ENCODE measurements at regions not wholly inside any gene's neighbourhood (a gene's known extent, or its start where the extent isn't known, plus 50 kb on each side); places are given as distances from the start of the nearest gene placed in this dataset.

- TF ChIP-seq, protein P1, sequence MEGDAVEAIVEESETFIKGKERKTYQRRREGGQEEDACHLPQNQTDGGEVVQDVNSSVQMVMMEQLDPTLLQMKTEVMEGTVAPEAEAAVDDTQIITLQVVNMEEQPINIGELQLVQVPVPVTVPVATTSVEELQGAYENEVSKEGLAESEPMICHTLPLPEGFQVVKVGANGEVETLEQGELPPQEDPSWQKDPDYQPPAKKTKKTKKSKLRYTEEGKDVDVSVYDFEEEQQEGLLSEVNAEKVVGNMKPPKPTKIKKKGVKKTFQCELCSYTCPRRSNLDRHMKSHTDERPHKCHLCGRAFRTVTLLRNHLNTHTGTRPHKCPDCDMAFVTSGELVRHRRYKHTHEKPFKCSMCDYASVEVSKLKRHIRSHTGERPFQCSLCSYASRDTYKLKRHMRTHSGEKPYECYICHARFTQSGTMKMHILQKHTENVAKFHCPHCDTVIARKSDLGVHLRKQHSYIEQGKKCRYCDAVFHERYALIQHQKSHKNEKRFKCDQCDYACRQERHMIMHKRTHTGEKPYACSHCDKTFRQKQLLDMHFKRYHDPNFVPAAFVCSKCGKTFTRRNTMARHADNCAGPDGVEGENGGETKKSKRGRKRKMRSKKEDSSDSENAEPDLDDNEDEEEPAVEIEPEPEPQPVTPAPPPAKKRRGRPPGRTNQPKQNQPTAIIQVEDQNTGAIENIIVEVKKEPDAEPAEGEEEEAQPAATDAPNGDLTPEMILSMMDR (IDR thresholded peaks at IDR 0.05) = no peak
- Histone ChIP-seq H3K9me3 (no peaks in the 10 kb centered on the region), H3K36me3 (no peaks in the 10 kb centered on the region), H3K27me3 (ENCODE audit: low read depth) (no peaks in the 10 kb centered on the region), H3K27ac (no peak overlapping the region), H3K4me3 (no peak overlapping the region), H3K4me1 (no peaks in the 10 kb centered on the region)
- DNase-seq (no peak), ATAC-seq (no peak)
- intact Hi-C loops (cut with DNase I) = no loop called here
Measured at GRCh38 chr18:29154758-29155725, 978.1 kb upstream of the CDH2 start.

GRCh38 chr18:29154196-29154757, 977.3 kb upstream of the CDH2 start:
- intact Hi-C loops (cut with DNase I) = no loop called here
- ATAC-seq = no peak

GRCh38 chr18:29153091-29153490, 976.2 kb upstream of the CDH2 start:
- Histone ChIP-seq H3K27ac (no peak overlapping the region), H3K4me3 (no peak overlapping the region), H3K36me3 (no peaks in the 10 kb centered on the region), H3K27me3 (ENCODE audit: low read depth) (no peaks in the 10 kb centered on the region), H3K9me3 (no peaks in the 10 kb centered on the region), H3K4me1 (no peaks in the 10 kb centered on the region)
- intact Hi-C loops (cut with DNase I) = no loop called here
- ATAC-seq (no peak), DNase-seq (peak; percentile 38)
- TF ChIP-seq, protein P1 (IDR thresholded peaks at IDR 0.05) = no peak

More at GRCh38 chr18:29154196-29154757, 977.3 kb upstream of the CDH2 start:
- no peaks in the 10 kb centered on the region for H3K9me3 ChIP-seq
- TF ChIP-seq, protein P1 (IDR thresholded peaks at IDR 0.05) = no peak
- DNase-seq = no peak
- H3K36me3 ChIP-seq = no peaks in the 10 kb centered on the region
- H3K27ac ChIP-seq = no peak overlapping the region
- H3K27me3 ChIP-seq (ENCODE audit: low read depth) = no peaks in the 10 kb centered on the region
- no peaks in the 10 kb centered on the region for H3K4me1 ChIP-seq
- H3K4me3 ChIP-seq = no peak overlapping the region

DNA sequence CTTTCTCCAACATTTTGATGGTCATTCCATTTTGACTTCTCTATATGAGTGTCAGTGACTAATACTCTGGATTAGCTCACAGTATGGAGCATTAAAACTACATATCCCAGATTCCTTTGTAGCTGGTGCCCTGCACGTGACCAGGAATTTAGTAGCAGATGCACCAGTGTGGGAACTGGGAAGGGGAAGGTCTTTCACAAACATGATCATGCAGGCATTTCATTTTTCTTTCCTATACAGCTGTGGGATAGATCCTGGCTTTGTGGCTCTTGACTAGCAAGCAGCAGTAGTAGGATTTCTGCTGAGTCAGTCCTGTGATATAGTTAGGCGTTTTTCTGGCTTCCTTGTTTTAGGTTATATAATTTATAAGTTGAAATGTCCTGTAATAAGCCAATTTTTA, 971.0 kb upstream of the CDH2 start:
- H3K27me3 ChIP-seq (ENCODE audit: low read depth) = no peaks in the 10 kb centered on the region
- no peaks in the 10 kb centered on the region for H3K9me3 ChIP-seq
- no peak for DNase-seq
- TF ChIP-seq, protein P1 (IDR thresholded peaks at IDR 0.05) = no peak
- H3K27ac ChIP-seq = no peak overlapping the region
- H3K4me3 ChIP-seq = no peak overlapping the region
- intact Hi-C loops (cut with DNase I) = no loop called here
- H3K36me3 ChIP-seq = no peaks in the 10 kb centered on the region
- no peaks in the 10 kb centered on the region for H3K4me1 ChIP-seq
- peak in 1 of 2 donors; percentile 64 for ATAC-seq

DNA sequence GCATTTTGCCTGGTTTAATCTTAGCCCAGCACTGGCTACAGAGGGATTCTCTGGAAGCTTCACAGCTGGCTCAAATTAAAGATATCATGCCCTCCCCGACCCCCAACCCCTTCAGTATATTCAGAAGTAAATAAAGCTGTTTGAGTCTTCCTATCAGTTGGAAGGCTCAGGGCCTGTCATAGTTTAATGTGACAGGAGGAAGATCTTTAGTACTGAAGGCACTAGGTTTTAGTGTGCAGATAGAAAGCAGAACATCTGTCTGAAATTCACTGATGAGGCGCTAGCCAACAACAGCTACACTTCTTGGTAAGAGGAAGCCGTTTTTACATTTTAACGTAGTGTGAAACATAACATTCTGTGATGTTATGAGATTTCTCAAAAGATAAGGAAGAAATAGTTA, 969.1 kb upstream of the CDH2 start:
- no peaks in the 10 kb centered on the region for H3K27me3 ChIP-seq (ENCODE audit: low read depth)
- H3K27ac ChIP-seq = no peak overlapping the region
- no peaks in the 10 kb centered on the region for H3K9me3 ChIP-seq
- H3K36me3 ChIP-seq = no peaks in the 10 kb centered on the region
- H3K4me1 ChIP-seq = no peaks in the 10 kb centered on the region
- ATAC-seq = no peak
- DNase-seq = no peak
- TF ChIP-seq, protein P1 (IDR thresholded peaks at IDR 0.05) = no peak
- intact Hi-C loops (cut with DNase I) = no loop called here
- H3K4me3 ChIP-seq = no peak overlapping the region

Data from lower lobe of right lung (tissue), 2 donors.